GM12878 (cell line): ENCODE measurements at regions not wholly inside any gene's neighbourhood (a gene's known extent, or its start where the extent isn't known, plus 50 kb on each side); places are given as distances from the start of the nearest gene placed in this dataset.

ENCODE experiments used
- ATAC-seq: fragments of 200-7000 bp; cut with Tn5 transposase; 3 replicates; pipeline ENCODE4 v1.9.1; 2020; ENCODE audit warnings: mild to moderate bottlenecking, moderate library complexity
- BruUV-seq: library from RNA; stranded (reverse); fragments of 400-500 nt; replicated peaks from 2 replicates; lab custom pipeline; 2021; lab: Mats Ljungman, UMichigan
- CTCF ChIA-PET: fragments of 300-600 bp; sonication (Branson Sonifier 250); formaldehyde crosslinking; extraction: SDS; loops from one replicate; lab custom pipeline; 2021; ENCODE audit warnings: inconsistent platforms; lab: Yijun Ruan, JAX
- POLR2A ChIA-PET: fragments of 350-600 bp; formaldehyde crosslinking; extraction: SDS; loops from one replicate; lab custom pipeline; 2021; ENCODE audit warnings: inconsistent platforms; lab: Charles Lee
- RAD21 ChIA-PET: fragments of 300-600 bp; sonication (Branson Sonifier 250); formaldehyde crosslinking; loops from one replicate; lab custom pipeline; 2023; ENCODE audit warnings: antibody characterized with exemption; ENCODE audit not compliant: unreplicated experiment; lab: Charles Lee
- SMC1A ChIA-PET: fragments of 300-600 bp; sonication (Branson Sonifier 250); formaldehyde crosslinking; loops from one replicate; lab custom pipeline; 2023; ENCODE audit not compliant: unreplicated experiment, uncharacterized antibody; lab: Charles Lee
- DNase-seq: peaks from one replicate; pipeline ENCODE4 v3.0.0-alpha.2; 2011; ENCODE audit warnings: low read depth, low spot score
- FAIRE-seq: peaks from 3 replicates; lab custom pipeline; 2011; peaks lifted over from hg19 to GRCh38; lab: Jason Lieb, UNC
- H2AFZ ChIP-seq: 2 replicates; pipeline ENCODE4 v1.6.0; 2011; ENCODE audit warnings: low read depth, low read length, control low read depth; ENCODE audit not compliant: control insufficient read depth
- H3K27ac ChIP-seq: 2 replicates; pipeline ENCODE4 v1.5.1; 2011; ENCODE audit warnings: control low read depth; ENCODE audit not compliant: control insufficient read depth, insufficient read depth
- H3K27me3 ChIP-seq, 2 experiments: replicated peaks in 1 of 2; 2 replicates each; pipeline versions ENCODE4 v1.6.0 to v1.6.1; 2011; ENCODE audit warnings: low read length in 1 of 2; ENCODE audit not compliant: control insufficient read depth in 2 of 2, insufficient read depth in 2 of 2
- H3K36me3 ChIP-seq, 2 experiments: 2 replicates each; pipeline ENCODE4 v1.5.1; 2011; ENCODE audit warnings: low read length in 1 of 2; ENCODE audit not compliant: control insufficient read depth in 2 of 2, insufficient read depth in 2 of 2
- H3K4me1 ChIP-seq: 2 replicates; pipeline ENCODE4 v1.6.1; 2011; ENCODE audit warnings: mild to moderate bottlenecking, low read length, moderate library complexity, mixed read lengths; ENCODE audit not compliant: control insufficient read depth, insufficient read depth
- H3K4me2 ChIP-seq: 2 replicates; pipeline ENCODE4 v1.6.0; 2011; ENCODE audit warnings: control low read depth; ENCODE audit not compliant: control insufficient read depth, insufficient read depth
- H3K4me3 ChIP-seq: fragments of 200-600 bp; sonication (generic); 2 replicates; pipeline ENCODE4 v1.5.1; 2016
- H3K79me2 ChIP-seq: 2 replicates; pipeline ENCODE4 v1.6.0; 2011; ENCODE audit warnings: low read length; ENCODE audit not compliant: control insufficient read depth, insufficient read depth
- H3K9ac ChIP-seq: 2 replicates; pipeline ENCODE4 v1.8.0; 2011; ENCODE audit warnings: low read length, control low read depth, mixed read lengths; ENCODE audit not compliant: control insufficient read depth, insufficient read depth
- H3K9me3 ChIP-seq: replicated peaks from 3 replicates; pipeline ENCODE4 v1.5.1; 2011; ENCODE audit warnings: mild to moderate bottlenecking, low read length; ENCODE audit not compliant: control insufficient read depth, insufficient read depth
- H4K20me1 ChIP-seq: 2 replicates; pipeline ENCODE4 v1.6.0; 2011; ENCODE audit not compliant: control insufficient read depth, insufficient read depth
- BACH1 ChIP-seq: fragments of 450-650 bp; IDR thresholded peaks from 2 replicates; pipeline ENCODE4 v1.6.1; 2017; ENCODE audit warnings: mild to moderate bottlenecking, borderline replicate concordance
- CEBPB ChIP-seq, 2 experiments: fragments of 150-350 bp in 1 of 2; IDR thresholded peaks; 2 replicates each; pipeline ENCODE4 v1.6.1; 2012 to 2014; ENCODE audit warnings: low read depth in 2 of 2, low read length in 2 of 2, borderline replicate concordance in 1 of 2, inconsistent platforms in 1 of 2
- CREB1 ChIP-seq: IDR thresholded peaks from 2 replicates; pipeline ENCODE4 v1.6.1; 2012; ENCODE audit warnings: low read depth, mild to moderate bottlenecking, inconsistent platforms
- FOXK2 ChIP-seq: fragments of 450-650 bp; IDR thresholded peaks from 2 replicates; pipeline ENCODE4 v1.6.1; 2017; ENCODE audit warnings: mild to moderate bottlenecking, moderate library complexity
- FOXM1 ChIP-seq: IDR thresholded peaks from 2 replicates; pipeline ENCODE4 v1.6.1; 2012; ENCODE audit warnings: low read depth, mild to moderate bottlenecking, inconsistent platforms, low read length, moderate library complexity
- HDAC6 ChIP-seq: fragments of 200-600 bp; sonication (generic); IDR thresholded peaks from one replicate; pipeline ENCODE4 v1.8.0; 2017; ENCODE audit warnings: antibody characterized with exemption; ENCODE audit not compliant: unreplicated experiment
- KAT2A ChIP-seq: conservative IDR thresholded peaks from 2 replicates; pipeline ENCODE4 v1.6.1; 2011; ENCODE audit warnings: low read depth, low read length; ENCODE audit not compliant: control insufficient read depth
- NFIC ChIP-seq: IDR thresholded peaks from 2 replicates; pipeline ENCODE4 v1.6.1; 2012; ENCODE audit warnings: low read depth, mild to moderate bottlenecking, inconsistent platforms, low read length, moderate library complexity
- NR2C1 ChIP-seq: fragments of 450-650 bp; IDR thresholded peaks from 2 replicates; pipeline ENCODE4 v1.6.1; 2017; ENCODE audit warnings: antibody characterized with exemption, mild to moderate bottlenecking, moderate library complexity
- RAD21 ChIP-seq: IDR thresholded peaks from 2 replicates; pipeline ENCODE4 v1.6.1; 2011; ENCODE audit warnings: mild to moderate bottlenecking, low read depth, low read length, moderate library complexity; ENCODE audit not compliant: insufficient read depth
- RBBP5 ChIP-seq: fragments of 200-600 bp; sonication (generic); conservative IDR thresholded peaks from 2 replicates; pipeline ENCODE4 v1.6.1; 2016
- SIX5 ChIP-seq: IDR thresholded peaks from 2 replicates; pipeline ENCODE4 v1.6.1; 2011; ENCODE audit warnings: mild to moderate bottlenecking, low read depth, low read length, moderate library complexity; ENCODE audit not compliant: severe bottlenecking
- SKIL ChIP-seq: fragments of 450-650 bp; IDR thresholded peaks from 2 replicates; pipeline ENCODE4 v1.6.1; 2017; ENCODE audit warnings: mild to moderate bottlenecking, low read depth, inconsistent platforms; ENCODE audit not compliant: poor library complexity, severe bottlenecking
- SMC3 ChIP-seq: IDR thresholded peaks from 2 replicates; pipeline ENCODE4 v1.6.1; 2011; ENCODE audit warnings: low read length, improper control_type of control experiment, borderline replicate concordance
- STAT1 ChIP-seq: fragments of 450-650 bp; conservative IDR thresholded peaks from 2 replicates; pipeline ENCODE4 v1.6.1; 2014; ENCODE audit warnings: antibody characterized with exemption, mild to moderate bottlenecking
- SUPT20H ChIP-seq: IDR thresholded peaks from 2 replicates; pipeline ENCODE4 v1.6.1; 2011; ENCODE audit warnings: low read depth, mild to moderate bottlenecking, low read length, moderate library complexity, borderline replicate concordance; ENCODE audit not compliant: control insufficient read depth
- TCF3 ChIP-seq: IDR thresholded peaks from 2 replicates; pipeline ENCODE4 v1.6.1; 2012; ENCODE audit warnings: low read depth, mild to moderate bottlenecking, low read length, borderline replicate concordance; ENCODE audit not compliant: insufficient read depth
- USF2 ChIP-seq: IDR thresholded peaks from 2 replicates; pipeline ENCODE4 v1.6.1; 2011; ENCODE audit warnings: low read depth, low read length, improper control_type of control experiment, borderline replicate concordance
- ZNF217 ChIP-seq: fragments of 450-650 bp; IDR thresholded peaks from 2 replicates; pipeline ENCODE4 v1.6.1; 2017; ENCODE audit warnings: antibody characterized with exemption, mild to moderate bottlenecking
- WGBS: methylation state at CpG from one replicate; pipeline ENCODE4 v1.1.6; 2016; ENCODE audit warnings: low lambda C conversion rate; ENCODE audit not compliant: insufficient replicate concordance, insufficient coverage; ENCODE audit errors: missing lambda C conversion rate; 5-methylcytosine and 5-hydroxymethylcytosine counted together
- in situ Hi-C: fragments of 300-500 bp; cut with MboI; formaldehyde crosslinking; loops from 9 replicates; pipeline ENCODE4 v1.14.3; 2018; ENCODE audit warnings: mixed read lengths
- intact Hi-C: fragments of 100-400 bp; cut with micrococcal nuclease; formaldehyde crosslinking; loops from one replicate; pipeline ENCODE4 v1.14.2; 2022; ENCODE audit not compliant: unreplicated experiment

DNA sequence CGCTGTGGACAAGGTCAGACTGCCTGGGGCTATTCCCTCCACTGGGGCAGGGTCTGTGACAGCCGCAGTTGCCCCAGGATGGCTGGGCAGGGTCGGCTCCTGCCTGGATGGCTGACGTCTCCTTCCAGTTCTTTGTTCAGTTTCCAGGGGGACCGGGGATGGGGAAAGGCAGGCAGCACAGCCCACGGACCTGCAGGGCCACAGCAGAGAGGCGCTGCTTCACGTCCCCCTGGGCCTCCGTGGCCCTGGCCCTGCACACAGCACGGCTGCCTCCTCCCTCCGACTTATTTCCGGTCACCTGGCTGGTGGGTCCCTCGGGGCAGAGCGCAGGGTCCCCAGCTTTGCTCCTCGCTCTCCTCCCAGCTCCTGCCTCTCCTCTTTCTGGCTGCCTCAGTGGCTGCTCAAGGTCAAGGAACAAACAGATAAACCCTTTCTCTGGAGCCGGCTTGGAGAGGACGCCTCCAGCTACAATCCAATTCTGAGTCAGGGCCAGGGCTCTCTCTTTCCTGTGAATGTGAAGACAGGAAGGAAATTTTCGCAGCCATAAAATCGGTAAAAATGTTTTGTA lies 169.7 kb downstream of the C9orf50 start:
- Histone ChIP-seq H3K9me3 (no peaks in the 10 kb centered on the region; the same call in 2 of the 3 replicates), H2AFZ (no peak overlapping the region)
- FAIRE-seq = no peak

DNA sequence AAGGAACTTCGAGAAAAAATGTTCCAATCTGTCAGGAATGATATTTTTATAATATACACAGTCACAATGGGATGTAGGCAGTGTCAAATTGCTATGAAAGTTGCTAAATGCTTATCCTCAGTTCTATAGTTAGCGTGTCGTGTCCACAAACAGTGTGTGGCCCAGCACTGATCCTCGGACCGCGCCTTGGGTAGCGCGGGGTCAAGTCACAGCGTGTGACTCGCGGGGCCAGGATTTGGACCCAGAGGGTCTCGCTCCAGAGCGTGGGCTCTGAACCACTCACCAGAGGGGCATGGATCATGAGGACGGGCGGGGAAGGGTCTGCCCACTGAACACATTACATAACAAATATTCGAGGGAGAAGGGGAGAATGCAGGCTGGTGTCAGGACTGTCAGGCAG lies 171.8 kb downstream of the C9orf50 start:
- Histone ChIP-seq H3K27me3 (no peaks in the 10 kb centered on the region; a peak in 1 of 4 replicates), H2AFZ (no peak overlapping the region), H4K20me1 (no peaks in the 10 kb centered on the region), H3K4me1 (no peaks in the 10 kb centered on the region), H3K4me2 (no peak overlapping the region), H3K36me3 (no peaks in the 10 kb centered on the region), H3K9ac (no peak overlapping the region), H3K4me3 (no peak overlapping the region), H3K9me3 (no peaks in the 10 kb centered on the region; the same call in 2 of the 3 replicates), H3K79me2 (no peaks in the 10 kb centered on the region), H3K27ac (no peak overlapping the region)
- DNase-seq = no peak
- 58% methylated on average over 16 of the region's 16 CpGs for WGBS
- FAIRE-seq = no peak
- ChIA-PET SMC1A (no interaction called here), RAD21 (no interaction called here), POLR2A (interaction anchor here (0.7 kb wide), 1 partner anchor 16 kb away, joined by 5 read pairs; no protein-coding TSS in a partner anchor), CTCF (interaction anchor here (0.7 to 0.8 kb wide), 2 partner anchors 123 to 313 kb away, joined by 3 read pairs; no protein-coding TSS in a partner anchor)
- in situ Hi-C loops (no loop called here), intact Hi-C loops (no loop called here)
- ATAC-seq = no peak
- no TSS peak for BruUV-seq
- no peak for TF ChIP-seq RBBP5
- TF ChIP-seq USF2 = no peak
- TF ChIP-seq SUPT20H = no peak
- TF ChIP-seq ZNF217 = no peak
- no peak for TF ChIP-seq FOXK2
- no peak for TF ChIP-seq SKIL
- TF ChIP-seq NR2C1 = no peak
- no peak for TF ChIP-seq STAT1
- TF ChIP-seq SIX5 = no peak
- TF ChIP-seq TCF3 = no peak
- TF ChIP-seq BACH1 = no peak

More for the DNA sequence above, 169.7 kb downstream of the C9orf50 start:
- Histone ChIP-seq H4K20me1 (no peaks in the 10 kb centered on the region), H3K4me1 (no peaks in the 10 kb centered on the region), H3K27ac (no peak overlapping the region), H3K4me2 (no peak overlapping the region), H3K79me2 (no peaks in the 10 kb centered on the region), H3K36me3 (no peaks in the 10 kb centered on the region), H3K9ac (no peak overlapping the region), H3K27me3 (no peaks in the 10 kb centered on the region; a peak in 1 of 4 replicates), H3K4me3 (no peak overlapping the region)
- BruUV-seq = no TSS peak
- CTCF ChIA-PET = no interaction called here
- SMC1A ChIA-PET = no interaction called here
- no peak for DNase-seq
- POLR2A ChIA-PET = no interaction called here
- TF ChIP-seq KAT2A (no peak), SMC3 (no peak), CREB1 (no peak), HDAC6 (no peak), NFIC (no peak), CEBPB (IDR thresholded peaks at IDR 0.05; ENCODE audit: borderline replicate concordance in 1 of 2, low read depth in 2 of 2, low read length in 2 of 2) (no peak), FOXM1 (no peak), RAD21 (no peak)
- in situ Hi-C loops (no loop called here), intact Hi-C loops (no loop called here)
- no peak; the same call in 2 of the 3 replicates for ATAC-seq
- WGBS = 41% methylated on average over 18 of the region's 19 CpGs
- RAD21 ChIA-PET = no interaction called here
